ENCODE measurements at regions not wholly inside any gene's neighbourhood (a gene's known extent, or its start where the extent isn't known, plus 50 kb on each side); places are given as distances from the start of the nearest gene placed in this dataset.
A peak's percentile ranks its signal among the peaks of the same experiment; 100 is the strongest.

GRCh38 chr17:71470062-71470461 lies 650.8 kb upstream of the SOX9 start:
- TF ChIP-seq CTCF (IDR thresholded peaks at IDR 0.05; ENCODE audit: borderline replicate concordance, extremely low read depth, insufficient read depth): no peak
- FAIRE-seq: no peak
- H3K36me3 ChIP-seq (ENCODE audit: control insufficient read depth in 2 of 3, insufficient read depth in 3 of 3, low read length in 3 of 3): no peaks in the 10 kb centered on the region
- H3K9ac ChIP-seq (ENCODE audit: low read length in 3 of 3): no peak overlapping the region
- no peaks in the 10 kb centered on the region for H3K27me3 ChIP-seq (ENCODE audit: control insufficient read depth, insufficient read depth, low read length)
- no peak overlapping the region for H3K4me3 ChIP-seq (ENCODE audit: low read length in 3 of 3)
- intact Hi-C loops (cut with DNase I): no loop called here
- H3K9me3 ChIP-seq (ENCODE audit: control insufficient read depth in 2 of 3, insufficient read depth in 1 of 3, low read length in 3 of 3): no peaks in the 10 kb centered on the region
- no peaks in the 10 kb centered on the region for H3K4me1 ChIP-seq (ENCODE audit: control insufficient read depth in 2 of 3, insufficient read depth in 2 of 3, low read depth in 1 of 3, low read length in 3 of 3)
- DNase-seq: no peak
- H3K27ac ChIP-seq (ENCODE audit: low read depth in 2 of 2, low read length in 2 of 2): no peak overlapping the region

DNA sequence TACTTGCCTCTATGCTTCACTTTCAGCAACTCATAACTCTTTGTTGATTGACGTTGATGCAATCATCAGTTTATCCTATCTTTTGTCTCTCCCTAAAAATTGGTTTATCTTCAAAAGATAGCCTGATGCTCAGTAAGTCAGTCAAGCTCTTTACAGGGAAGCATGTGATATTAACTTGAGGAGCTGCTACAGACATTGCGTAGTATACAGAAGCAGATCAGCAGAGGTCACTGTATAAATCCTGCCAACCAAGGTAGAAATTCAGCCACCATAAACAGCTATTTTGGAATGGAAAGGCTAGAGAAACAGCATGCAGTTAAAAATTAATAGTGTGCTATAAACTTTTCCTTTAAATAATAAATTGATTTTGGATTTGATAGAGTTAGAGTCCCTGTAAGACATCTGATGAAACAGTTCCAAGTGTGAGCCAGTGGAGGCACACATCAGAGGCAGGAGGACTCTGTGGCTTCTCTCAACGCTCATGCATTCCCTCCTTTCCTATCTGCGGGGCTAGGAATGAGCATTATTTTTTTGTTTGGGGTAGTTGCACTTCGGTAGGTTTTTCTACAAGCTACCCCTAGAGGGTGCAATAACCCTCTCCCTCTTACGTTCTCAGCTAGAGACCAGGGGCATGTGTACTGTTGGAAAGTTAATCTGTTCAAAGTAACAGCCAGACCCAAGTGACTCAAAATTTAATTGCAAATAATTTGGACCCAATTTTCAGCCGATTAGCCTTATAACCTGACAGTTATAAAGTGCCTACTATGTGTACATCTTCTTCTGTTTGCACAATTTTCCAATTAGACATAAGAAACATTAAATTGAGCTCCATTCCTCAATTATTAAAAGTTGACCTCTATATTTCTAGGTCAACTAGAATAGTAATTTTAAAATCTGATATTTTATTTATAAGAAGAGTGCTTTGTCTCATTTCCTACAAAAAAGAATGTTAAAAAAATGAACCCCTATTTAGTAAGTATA lies 647.7 kb upstream of the SOX9 start:
- TF ChIP-seq CTCF (IDR thresholded peaks at IDR 0.05; ENCODE audit: borderline replicate concordance, extremely low read depth, insufficient read depth): peak; percentile 50
- no peaks in the 10 kb centered on the region for H3K27me3 ChIP-seq (ENCODE audit: control insufficient read depth, insufficient read depth, low read length)
- H3K9me3 ChIP-seq (ENCODE audit: control insufficient read depth in 2 of 3, insufficient read depth in 1 of 3, low read length in 3 of 3): no peaks in the 10 kb centered on the region
- DNase-seq: peak in 3 of 5 donors; percentile 29 to 80 (median 77)
- H3K36me3 ChIP-seq (ENCODE audit: control insufficient read depth in 2 of 3, insufficient read depth in 3 of 3, low read length in 3 of 3): no peaks in the 10 kb centered on the region
- peak; percentile 13 for FAIRE-seq
- H3K4me1 ChIP-seq (ENCODE audit: control insufficient read depth in 2 of 3, insufficient read depth in 2 of 3, low read depth in 1 of 3, low read length in 3 of 3): no peaks in the 10 kb centered on the region
- H3K4me3 ChIP-seq (ENCODE audit: low read length in 3 of 3): no peak overlapping the region
- intact Hi-C loops (cut with DNase I): no loop called here
- no peak overlapping the region for H3K27ac ChIP-seq (ENCODE audit: low read depth in 2 of 2, low read length in 2 of 2)
- no peak overlapping the region for H3K9ac ChIP-seq (ENCODE audit: low read length in 3 of 3)

DNA sequence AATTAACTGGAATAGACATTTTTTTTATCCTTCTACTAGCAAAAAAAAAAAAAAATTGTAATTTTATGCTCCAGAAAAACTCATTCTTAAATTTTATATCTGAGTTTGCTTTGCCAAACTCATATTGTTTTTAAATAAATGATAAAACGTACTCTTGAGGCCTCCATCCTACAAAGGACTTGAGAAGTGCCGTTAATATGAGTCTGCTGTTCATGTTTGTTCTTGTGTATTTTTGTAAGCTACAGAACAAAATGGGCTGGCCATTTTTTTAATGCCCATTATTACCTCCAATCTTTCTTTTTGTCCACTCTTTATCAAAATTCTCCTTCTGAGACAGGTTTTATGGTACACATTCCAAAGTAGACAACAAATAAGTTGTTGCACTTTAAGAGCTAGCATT lies 643.5 kb upstream of the SOX9 start:
- Histone ChIP-seq H3K27me3 (ENCODE audit: control insufficient read depth, insufficient read depth, low read length) (no peaks in the 10 kb centered on the region), H3K9ac (ENCODE audit: low read length in 3 of 3) (no peak overlapping the region), H3K27ac (ENCODE audit: low read depth in 2 of 2, low read length in 2 of 2) (no peak overlapping the region), H3K4me3 (ENCODE audit: low read length in 3 of 3) (no peak overlapping the region), H3K36me3 (ENCODE audit: control insufficient read depth in 2 of 3, insufficient read depth in 3 of 3, low read length in 3 of 3) (no peaks in the 10 kb centered on the region), H3K4me1 (ENCODE audit: control insufficient read depth in 2 of 3, insufficient read depth in 2 of 3, low read depth in 1 of 3, low read length in 3 of 3) (no peaks in the 10 kb centered on the region), H3K9me3 (ENCODE audit: control insufficient read depth in 2 of 3, insufficient read depth in 1 of 3, low read length in 3 of 3) (no peaks in the 10 kb centered on the region)
- no peak for FAIRE-seq
- TF ChIP-seq CTCF (IDR thresholded peaks at IDR 0.05; ENCODE audit: borderline replicate concordance, extremely low read depth, insufficient read depth): no peak
- intact Hi-C loops (cut with DNase I): no loop called here
- DNase-seq: no peak

Data from kidney (tissue), 13 donors.